GM23248 (cell line): ENCODE measurements at regions not wholly inside any gene's neighbourhood (a gene's known extent, or its start where the extent isn't known, plus 50 kb on each side); places are given as distances from the start of the nearest gene placed in this dataset.

ENCODE experiments used
- DNase-seq: peaks from one replicate; pipeline ENCODE4 v3.0.0-alpha.2; 2015
- H2AFZ ChIP-seq: fragments of 200-600 bp; sonication (generic); 2 replicates; pipeline ENCODE4 v1.6.1; 2016; ENCODE audit warnings: antibody characterized with exemption
- H3F3A ChIP-seq: fragments of 200-600 bp; sonication (generic); 2 replicates; pipeline ENCODE4 v1.6.1; 2016; ENCODE audit warnings: mild to moderate bottlenecking, antibody characterized with exemption, mixed run types; ENCODE audit not compliant: insufficient read depth
- H3K27ac ChIP-seq: fragments of 200-600 bp; sonication (generic); 2 replicates; pipeline ENCODE4 v1.5.1; 2016; ENCODE audit warnings: mild to moderate bottlenecking
- H3K27me3 ChIP-seq: fragments of 200-600 bp; sonication (generic); replicated peaks from 2 replicates; pipeline ENCODE4 v1.6.1; 2016; ENCODE audit warnings: mild to moderate bottlenecking; ENCODE audit not compliant: insufficient read depth
- H3K36me3 ChIP-seq: fragments of 200-600 bp; sonication (generic); 2 replicates; pipeline ENCODE4 v1.6.1; 2016; ENCODE audit warnings: low read depth, mild to moderate bottlenecking
- H3K4me1 ChIP-seq: fragments of 200-600 bp; sonication (generic); 2 replicates; pipeline ENCODE4 v1.6.1; 2016; ENCODE audit warnings: mild to moderate bottlenecking; ENCODE audit not compliant: insufficient read depth
- H3K4me2 ChIP-seq: fragments of 200-600 bp; sonication (generic); one replicate; pipeline ENCODE4 v1.6.1; 2016; ENCODE audit warnings: mild to moderate bottlenecking; ENCODE audit not compliant: unreplicated experiment
- H3K4me3 ChIP-seq: fragments of 200-600 bp; sonication (generic); 2 replicates; pipeline ENCODE4 v1.5.1; 2016; ENCODE audit warnings: mild to moderate bottlenecking
- H3K79me2 ChIP-seq: fragments of 200-600 bp; sonication (generic); 2 replicates; pipeline ENCODE4 v1.6.1; 2016; ENCODE audit warnings: mild to moderate bottlenecking; ENCODE audit not compliant: insufficient read depth
- H3K9ac ChIP-seq: fragments of 200-600 bp; sonication (generic); 2 replicates; pipeline ENCODE4 v1.6.1; 2016; ENCODE audit warnings: mild to moderate bottlenecking
- H3K9me2 ChIP-seq: fragments of 200-600 bp; sonication (generic); 2 replicates; pipeline ENCODE4 v1.6.1; 2016; ENCODE audit warnings: mixed run types, mild to moderate bottlenecking, moderate library complexity; ENCODE audit not compliant: insufficient read depth
- H3K9me3 ChIP-seq: fragments of 200-600 bp; sonication (generic); one replicate; pipeline ENCODE4 v1.6.1; 2017; ENCODE audit warnings: low read depth
- H4K20me1 ChIP-seq: fragments of 200-600 bp; sonication (generic); 2 replicates; pipeline ENCODE4 v1.6.0; 2016; ENCODE audit not compliant: insufficient read depth
- EZH2 ChIP-seq: fragments of 200-600 bp; sonication (generic); IDR thresholded peaks from 2 replicates; pipeline ENCODE4 v1.6.1; 2018; ENCODE audit warnings: antibody characterized with exemption, mild to moderate bottlenecking; ENCODE audit not compliant: insufficient read depth, poor library complexity, severe bottlenecking
- EZH2phosphoT487 ChIP-seq: fragments of 200-600 bp; sonication (generic); IDR thresholded peaks from 2 replicates; pipeline ENCODE4 v1.6.1; 2018; ENCODE audit warnings: antibody characterized with exemption, moderate library complexity, mild to moderate bottlenecking, low read depth; ENCODE audit not compliant: insufficient read depth
- WGBS, 2 experiments: methylation state at CpG; one replicate each; pipeline ENCODE4 v1.1.6; 2015 to 2017; ENCODE audit warnings: low lambda C conversion rate in 2 of 2, low coverage in 1 of 2; ENCODE audit errors: missing lambda C conversion rate in 2 of 2; 5-methylcytosine and 5-hydroxymethylcytosine counted together
- in situ Hi-C: fragments of 300-500 bp; cut with MboI; formaldehyde crosslinking; loops from 2 replicates; pipeline ENCODE4 v1.15.0; 2020

DNA sequence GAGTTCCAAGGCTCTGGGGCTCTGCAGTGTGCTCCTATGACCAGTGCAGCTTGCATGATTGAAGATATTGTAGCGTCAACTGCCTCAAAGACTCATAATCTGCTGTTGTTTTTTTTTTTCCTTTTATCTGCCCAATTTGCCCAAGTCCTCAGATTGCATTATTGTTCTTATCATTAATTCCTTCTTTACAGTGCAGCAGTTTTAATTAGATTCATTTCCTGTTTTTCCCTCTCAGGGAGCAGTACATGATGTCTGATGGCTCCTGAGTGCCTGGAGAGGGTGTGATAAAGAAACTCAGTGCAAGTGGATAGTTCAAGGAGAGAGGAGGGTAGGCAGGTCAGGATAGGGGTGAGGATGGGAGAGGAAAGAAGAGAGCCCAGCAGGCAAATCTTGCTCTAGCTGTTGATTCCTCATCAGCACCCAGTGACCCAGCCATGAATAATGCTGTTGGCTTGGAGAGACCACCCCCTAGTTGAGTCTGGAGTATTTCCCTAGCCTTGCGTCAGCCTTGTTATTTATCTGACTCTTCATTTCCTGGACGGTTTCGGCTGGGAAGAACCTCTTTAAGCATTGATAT, 219.6 kb upstream of the SESN3 start:
- H3K27ac ChIP-seq = peak overlapping the region; percentile 89
- DNase-seq = peak; percentile 80
- peaks cover 16% of the 10 kb centered on the region for H3F3A ChIP-seq
- H3K9me2 ChIP-seq = no peaks in the 10 kb centered on the region
- no peaks in the 10 kb centered on the region; the same call in 1 of the 2 replicates for H4K20me1 ChIP-seq
- peaks cover 35% of the 10 kb centered on the region for H3K4me1 ChIP-seq
- H3K4me2 ChIP-seq = no peak overlapping the region
- H2AFZ ChIP-seq = peak overlapping the region; percentile 16; the same call in 1 of the 2 replicates
- H3K9ac ChIP-seq = peak overlapping the region; percentile 59; the same call in 1 of the 2 replicates
- 41 to 46% methylated on average over 4 of the region's 4 CpGs for WGBS, 2 experiments
- no peaks in the 10 kb centered on the region for H3K9me3 ChIP-seq
- no peak overlapping the region for H3K4me3 ChIP-seq
- H3K79me2 ChIP-seq = no peaks in the 10 kb centered on the region
- no peaks in the 10 kb centered on the region for H3K27me3 ChIP-seq
- H3K36me3 ChIP-seq = no peaks in the 10 kb centered on the region
- in situ Hi-C loops = no loop called here
- TF ChIP-seq EZH2 (no peak), EZH2phosphoT487 (no peak)

DNA sequence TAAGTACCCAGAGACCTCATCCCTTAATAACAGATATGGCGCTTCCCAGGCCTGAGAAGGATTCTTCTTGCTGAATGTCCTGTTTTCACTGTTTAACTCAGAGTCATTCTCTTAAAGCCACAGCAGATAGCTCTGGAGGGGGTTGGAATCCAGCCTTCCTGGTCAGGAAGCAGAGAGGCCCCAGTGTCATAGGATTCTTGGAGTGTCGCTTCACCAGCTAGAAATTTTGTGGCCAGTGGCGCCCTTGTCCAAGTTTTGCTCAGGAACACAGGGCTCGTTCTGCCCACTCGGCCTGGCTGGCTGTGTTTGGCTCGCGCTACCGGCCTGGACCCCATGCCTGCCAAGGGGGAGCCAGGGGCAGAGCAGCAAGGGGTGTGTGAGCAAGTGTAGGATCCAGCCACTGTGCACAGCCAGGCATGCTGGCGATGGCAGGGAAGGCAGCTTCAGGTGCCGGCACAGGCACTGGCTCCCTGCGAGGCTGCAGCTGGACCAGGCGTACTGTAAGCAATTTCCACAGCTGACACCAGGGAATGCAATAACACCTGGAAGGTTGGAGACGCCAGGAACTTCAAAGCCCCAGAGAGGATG, 214.8 kb upstream of the SESN3 start:
- TF ChIP-seq EZH2phosphoT487 (no peak), EZH2 (no peak)
- H3K4me2 ChIP-seq = no peak overlapping the region
- no peaks in the 10 kb centered on the region for H3K27me3 ChIP-seq
- H3K79me2 ChIP-seq = no peaks in the 10 kb centered on the region
- H3K9ac ChIP-seq = no peak overlapping the region
- WGBS, 2 experiments = 88 to 89% methylated on average over 13 of the region's 13 CpGs
- H3K36me3 ChIP-seq = no peaks in the 10 kb centered on the region
- no peak overlapping the region for H3K4me3 ChIP-seq
- H3K4me1 ChIP-seq = peaks cover 8% of the 10 kb centered on the region; the same call in 1 of the 2 replicates
- in situ Hi-C loops = no loop called here
- H3K9me3 ChIP-seq = no peaks in the 10 kb centered on the region
- H3F3A ChIP-seq = no peaks in the 10 kb centered on the region; the same call in 1 of the 2 replicates
- DNase-seq = no peak
- H2AFZ ChIP-seq = no peak overlapping the region
- no peak overlapping the region for H3K27ac ChIP-seq
- no peaks in the 10 kb centered on the region for H3K9me2 ChIP-seq
- no peaks in the 10 kb centered on the region for H4K20me1 ChIP-seq

GRCh38 chr11:95444309-95445241, 213.6 kb upstream of the SESN3 start:
- no peak overlapping the region for H3K27ac ChIP-seq
- H3F3A ChIP-seq = no peaks in the 10 kb centered on the region
- H3K9me3 ChIP-seq = no peaks in the 10 kb centered on the region
- no peak for DNase-seq
- no peaks in the 10 kb centered on the region for H4K20me1 ChIP-seq
- H3K4me2 ChIP-seq = no peak overlapping the region
- H3K9ac ChIP-seq = no peak overlapping the region
- in situ Hi-C loops = no loop called here
- no peak overlapping the region for H3K4me3 ChIP-seq
- TF ChIP-seq EZH2 (no peak), EZH2phosphoT487 (no peak)
- no peaks in the 10 kb centered on the region for H3K27me3 ChIP-seq
- H3K9me2 ChIP-seq = no peaks in the 10 kb centered on the region
- H2AFZ ChIP-seq = no peak overlapping the region
- H3K79me2 ChIP-seq = no peaks in the 10 kb centered on the region
- no peaks in the 10 kb centered on the region for H3K4me1 ChIP-seq
- 64 to 65% methylated on average over 5 of the region's 5 CpGs for WGBS, 2 experiments
- no peaks in the 10 kb centered on the region for H3K36me3 ChIP-seq

DNA sequence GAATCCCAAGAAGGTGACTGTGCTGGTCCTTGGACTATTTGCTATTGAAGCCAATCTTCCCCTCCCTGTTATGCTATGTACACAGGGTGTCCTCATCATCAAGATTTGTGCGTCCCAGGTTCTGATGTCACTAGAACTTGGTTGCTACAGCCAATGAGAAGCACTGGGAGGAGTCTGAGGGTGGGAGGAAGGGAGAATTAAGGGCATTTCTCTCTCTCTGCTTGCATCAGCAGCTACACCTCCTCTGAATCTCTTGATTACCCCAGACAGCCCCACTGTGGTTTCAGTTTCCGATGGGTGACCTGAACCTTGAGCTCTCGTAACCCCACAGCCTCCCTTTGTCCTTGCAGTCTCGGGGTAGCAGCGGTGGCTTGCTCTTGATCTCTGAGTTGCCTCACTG, 212.4 kb upstream of the SESN3 start:
- Histone ChIP-seq H3K79me2 (no peaks in the 10 kb centered on the region), H2AFZ (no peak overlapping the region), H3K9me2 (no peaks in the 10 kb centered on the region), H3K27ac (no peak overlapping the region), H3F3A (no peaks in the 10 kb centered on the region), H3K9ac (no peak overlapping the region), H3K27me3 (no peaks in the 10 kb centered on the region), H3K4me3 (no peak overlapping the region), H3K36me3 (no peaks in the 10 kb centered on the region), H3K4me1 (no peaks in the 10 kb centered on the region), H4K20me1 (no peaks in the 10 kb centered on the region), H3K9me3 (no peaks in the 10 kb centered on the region), H3K4me2 (no peak overlapping the region)
- WGBS, 2 experiments = 68 to 74% methylated on average over 5 of the region's 5 CpGs
- no peak for TF ChIP-seq EZH2phosphoT487
- no peak for DNase-seq
- in situ Hi-C loops = no loop called here
